GM12864 (cell line): ENCODE measurements at regions not wholly inside any gene's neighbourhood (a gene's known extent, or its start where the extent isn't known, plus 50 kb on each side); places are given as distances from the start of the nearest gene placed in this dataset.
"Not testable (repeated sequence)": the region's sequence is repeated elsewhere in the genome, so short reads cannot be mapped to it uniquely, and the experiment has no call there.

Experiments used
- DNase-seq: peaks from one replicate; pipeline ENCODE4 v3.0.0-alpha.2; 2011; ENCODE audit warnings: low read depth
- H3K4me3 ChIP-seq: 2 replicates; pipeline ENCODE4 v1.5.1; 2011; ENCODE audit warnings: mild to moderate bottlenecking, low read depth, low read length, control low read depth
- CTCF ChIP-seq: IDR thresholded peaks from 2 replicates; pipeline ENCODE4 v1.5.1; 2011; ENCODE audit warnings: low read depth, mild to moderate bottlenecking, moderate library complexity, low read length, control low read depth, inconsistent platforms; ENCODE audit errors: missing control alignments

GRCh38 chr7:85285527-85285926 lies 98.7 kb upstream of the SEMA3D start:
- TF ChIP-seq CTCF, result no peak
- no peak overlapping the region for H3K4me3 ChIP-seq
- DNase-seq, result no peak

- DNase-seq, result no peak
- H3K4me3 ChIP-seq, result no peak overlapping the region
- no peak for TF ChIP-seq CTCF
Measured at GRCh38 chr7:85275204-85275603, 88.3 kb upstream of the SEMA3D start.

- no peak for TF ChIP-seq CTCF
- DNase-seq, result no peak
- H3K4me3 ChIP-seq, result no peak overlapping the region
Measured at GRCh38 chr7:85274454-85274853, 87.6 kb upstream of the SEMA3D start.

- TF ChIP-seq CTCF, result no peak
- DNase-seq, result no peak
- H3K4me3 ChIP-seq, result no peak overlapping the region
Measured at GRCh38 chr7:85262891-85263290, 76.0 kb upstream of the SEMA3D start.

GRCh38 chr7:85261336-85261735 lies 74.5 kb upstream of the SEMA3D start:
- DNase-seq, result no peak
- H3K4me3 ChIP-seq, result no peak overlapping the region
- no peak for TF ChIP-seq CTCF

GRCh38 chr7:85249787-85250186 lies 62.9 kb upstream of the SEMA3D start:
- not testable (repeated sequence) for H3K4me3 ChIP-seq

GRCh38 chr7:85239109-85239508 lies 52.3 kb upstream of the SEMA3D start:
- no peak for DNase-seq
- no peak for TF ChIP-seq CTCF
- H3K4me3 ChIP-seq, result no peak overlapping the region

More at GRCh38 chr7:85249787-85250186, 62.9 kb upstream of the SEMA3D start:
- not testable (repeated sequence) for DNase-seq

GRCh38 chr7:85237721-85238120 lies 50.9 kb upstream of the SEMA3D start:
- TF ChIP-seq CTCF, result no peak
- H3K4me3 ChIP-seq, result no peak overlapping the region
- DNase-seq, result no peak
